Neuronal stem cell (in vitro differentiated cells): ENCODE measurements at regions not wholly inside any gene's neighbourhood (a gene's known extent, or its start where the extent isn't known, plus 50 kb on each side); places are given as distances from the start of the nearest gene placed in this dataset.

Experiments
- DNase-seq: peaks from one replicate; pipeline ENCODE4 v3.0.0-alpha.2; 2013; ENCODE audit warnings: low spot score
- H2AFZ ChIP-seq: one replicate; pipeline ENCODE4 v1.6.1; 2013; ENCODE audit warnings: mild to moderate bottlenecking, low read length, inconsistent platforms
- H2AK5ac ChIP-seq: 2 replicates; pipeline ENCODE4 v1.6.1; 2013; ENCODE audit warnings: low read depth, mild to moderate bottlenecking, inconsistent platforms, low read length, moderate library complexity, mixed read lengths
- H2BK120ac ChIP-seq: 2 replicates; pipeline ENCODE4 v1.6.1; 2013; ENCODE audit warnings: low read depth, mild to moderate bottlenecking, inconsistent platforms, low read length, moderate library complexity, mixed read lengths
- H2BK12ac ChIP-seq: one replicate; pipeline ENCODE4 v1.6.1; 2013; ENCODE audit warnings: low read length, inconsistent platforms
- H2BK15ac ChIP-seq: 2 replicates; pipeline ENCODE4 v1.6.1; 2013; ENCODE audit warnings: mild to moderate bottlenecking, low read length, inconsistent platforms, mixed read lengths
- H2BK5ac ChIP-seq: one replicate; pipeline ENCODE4 v1.6.1; 2013; ENCODE audit warnings: inconsistent platforms, mild to moderate bottlenecking, low read length, moderate library complexity
- H3K14ac ChIP-seq: one replicate; pipeline ENCODE4 v1.6.1; 2013; ENCODE audit warnings: low read length, inconsistent platforms
- H3K18ac ChIP-seq: 2 replicates; pipeline ENCODE4 v1.6.1; 2013; ENCODE audit warnings: low read length, inconsistent platforms
- H3K23ac ChIP-seq: 2 replicates; pipeline ENCODE4 v1.6.1; 2013; ENCODE audit warnings: low read depth, mild to moderate bottlenecking, mixed read lengths, low read length, inconsistent platforms; ENCODE audit not compliant: poor library complexity
- H3K27ac ChIP-seq: replicated peaks from 3 replicates; pipeline ENCODE4 v1.5.1; 2013; ENCODE audit warnings: low read length, inconsistent platforms
- H3K27me3 ChIP-seq, 3 experiments: 2 replicates each; pipeline ENCODE4 v1.6.1; 2013; ENCODE audit warnings: low read length in 3 of 3, mild to moderate bottlenecking in 2 of 3, inconsistent platforms in 1 of 3, low read depth in 1 of 3, mixed read lengths in 1 of 3, moderate library complexity in 1 of 3; ENCODE audit not compliant: control insufficient read depth in 3 of 3, insufficient read depth in 3 of 3
- H3K36me3 ChIP-seq, 2 donors: replicated peaks in 1 of 2; 2 replicates each; pipeline ENCODE4 v1.6.1; 2013; ENCODE audit warnings: low read length in 2 of 2; ENCODE audit not compliant: control insufficient read depth in 2 of 2, insufficient read depth in 2 of 2
- H3K4ac ChIP-seq: 2 replicates; pipeline ENCODE4 v1.6.1; 2013; ENCODE audit warnings: inconsistent platforms, mild to moderate bottlenecking, low read length, moderate library complexity
- H3K4me1 ChIP-seq, 2 donors: 1 replicate in 1 of 2; 2 replicates in 1 of 2; pipeline ENCODE4 v1.6.1; 2013; ENCODE audit warnings: low read length in 2 of 2, low read depth in 1 of 2; ENCODE audit not compliant: control insufficient read depth in 2 of 2, insufficient read depth in 1 of 2
- H3K4me2 ChIP-seq: one replicate; pipeline ENCODE4 v1.6.1; 2013; ENCODE audit warnings: mild to moderate bottlenecking, low read length, inconsistent platforms; ENCODE audit not compliant: insufficient read depth, poor library complexity, severe bottlenecking
- H3K4me3 ChIP-seq, 2 donors: 2 replicates each; pipeline ENCODE4 v1.5.1; 2013; ENCODE audit warnings: low read length in 2 of 2, mild to moderate bottlenecking in 2 of 2, inconsistent platforms in 1 of 2, moderate library complexity in 1 of 2
- H3K79me1 ChIP-seq: one replicate; pipeline ENCODE4 v1.6.1; 2013; ENCODE audit warnings: low read depth, mild to moderate bottlenecking, inconsistent platforms, low read length, moderate library complexity
- H3K9ac ChIP-seq: one replicate; pipeline ENCODE4 v1.6.1; 2013; ENCODE audit warnings: mild to moderate bottlenecking, low read depth, low read length, inconsistent platforms; ENCODE audit not compliant: poor library complexity
- H3K9me3 ChIP-seq, 2 donors: replicated peaks in 1 of 2; 2 replicates each; pipeline versions ENCODE3 to v1.6.1; 2013; ENCODE audit warnings: low read length in 2 of 2, mild to moderate bottlenecking in 2 of 2, inconsistent platforms in 1 of 2, low read depth in 1 of 2, mixed read lengths in 1 of 2, moderate library complexity in 1 of 2; ENCODE audit not compliant: control insufficient read depth in 2 of 2, insufficient read depth in 1 of 2
- H4K8ac ChIP-seq: one replicate; pipeline ENCODE4 v1.6.1; 2013; ENCODE audit warnings: low read depth, mild to moderate bottlenecking, inconsistent platforms, low read length, moderate library complexity
- H4K91ac ChIP-seq: one replicate; pipeline ENCODE4 v1.6.1; 2013; ENCODE audit warnings: low read length, low read depth, mild to moderate bottlenecking, inconsistent platforms; ENCODE audit not compliant: poor library complexity
- WGBS, 2 donors: extraction: QIAGEN DNeasy Blood & Tissue Kit; methylation state at CpG; one replicate each; pipeline ENCODE4 v1.1.7; 2013; ENCODE audit warnings: missing lambda C conversion rate in 2 of 2, mixed read lengths in 1 of 2; ENCODE audit not compliant: insufficient read length in 2 of 2, insufficient replicate concordance in 1 of 2; ENCODE audit errors: extremely low coverage in 2 of 2; 5-methylcytosine and 5-hydroxymethylcytosine counted together

GRCh38 chr11:109203176-109203575, 218.8 kb upstream of the C11orf87 start:
- Histone ChIP-seq H3K27me3 (no peaks in the 10 kb centered on the region), H3K4me1 (peaks cover 0 to 2% of the 10 kb centered on the region in 2 donors), H2AFZ (no peak overlapping the region), H2BK12ac (no peak overlapping the region), H4K8ac (no peak overlapping the region), H3K36me3 (peaks cover 0 to 1% of the 10 kb centered on the region in 2 donors), H4K91ac (no peak overlapping the region), H2BK15ac (no peak overlapping the region), H3K18ac (no peak overlapping the region), H3K4ac (no peak overlapping the region), H3K23ac (no peak overlapping the region), H3K4me2 (no peak overlapping the region), H3K9ac (no peak overlapping the region), H3K14ac (no peak overlapping the region), H2AK5ac (no peak overlapping the region), H3K27ac (no peak overlapping the region), H3K9me3 (peaks cover 0 to 3% of the 10 kb centered on the region in 2 donors), H2BK120ac (no peak overlapping the region), H3K4me3 (no peak overlapping the region), H3K79me1 (no peaks in the 10 kb centered on the region), H2BK5ac (no peak overlapping the region)
- WGBS, 2 donors: no CpG with 5 or more reads among the region's 1 CpG
- DNase-seq: no peak

- no peak for DNase-seq
- H4K8ac ChIP-seq: no peak overlapping the region
- H3K4me1 ChIP-seq: peaks cover 0 to 2% of the 10 kb centered on the region in 2 donors
- H3K4me3 ChIP-seq: no peak overlapping the region
- no peak overlapping the region for H2BK120ac ChIP-seq
- H3K18ac ChIP-seq: no peak overlapping the region
- no peak overlapping the region for H3K4me2 ChIP-seq
- WGBS, 2 donors: no CpG with 5 or more reads among the region's 1 CpG
- no peak overlapping the region for H4K91ac ChIP-seq
- peaks cover 0 to 3% of the 10 kb centered on the region in 2 donors for H3K9me3 ChIP-seq
- H2BK5ac ChIP-seq: no peak overlapping the region
- H3K23ac ChIP-seq: no peak overlapping the region
- no peak overlapping the region for H3K27ac ChIP-seq
- no peak overlapping the region for H2BK12ac ChIP-seq
- H3K36me3 ChIP-seq: peaks cover 0 to 1% of the 10 kb centered on the region in 2 donors
- no peak overlapping the region for H3K4ac ChIP-seq
- no peak overlapping the region for H2AK5ac ChIP-seq
- no peak overlapping the region for H3K9ac ChIP-seq
- H3K14ac ChIP-seq: no peak overlapping the region
- no peaks in the 10 kb centered on the region for H3K79me1 ChIP-seq
- H2AFZ ChIP-seq: no peak overlapping the region
- H3K27me3 ChIP-seq: no peaks in the 10 kb centered on the region
- H2BK15ac ChIP-seq: no peak overlapping the region
Measured at GRCh38 chr11:109205312-109205711, 216.7 kb upstream of the C11orf87 start.

GRCh38 chr11:109208121-109208520, 213.9 kb upstream of the C11orf87 start:
- Histone ChIP-seq H2BK5ac (no peak overlapping the region), H3K4me1 (no peaks in the 10 kb centered on the region), H3K4me3 (no peak overlapping the region), H4K91ac (no peak overlapping the region), H3K36me3 (peaks cover 0 to 1% of the 10 kb centered on the region in 2 donors), H4K8ac (no peak overlapping the region), H2AK5ac (no peak overlapping the region), H2AFZ (no peak overlapping the region), H2BK12ac (no peak overlapping the region), H3K4ac (no peak overlapping the region), H3K9me3 (peaks cover 0 to 3% of the 10 kb centered on the region in 2 donors), H3K79me1 (no peaks in the 10 kb centered on the region), H3K4me2 (no peak overlapping the region), H2BK120ac (no peak overlapping the region), H2BK15ac (no peak overlapping the region), H3K27me3 (no peaks in the 10 kb centered on the region), H3K9ac (no peak overlapping the region), H3K18ac (no peak overlapping the region), H3K23ac (no peak overlapping the region), H3K27ac (no peak overlapping the region), H3K14ac (no peak overlapping the region)
- WGBS, 2 donors: 100% methylated on average over 1 of the region's 2 CpGs; no CpG with 5 or more reads in 1 of the 2 donors
- no peak for DNase-seq

- DNase-seq: no peak
- H3K27me3 ChIP-seq: no peaks in the 10 kb centered on the region
- no peak overlapping the region for H2BK120ac ChIP-seq
- H2AK5ac ChIP-seq: no peak overlapping the region
- peaks cover 0 to 1% of the 10 kb centered on the region in 2 donors for H3K36me3 ChIP-seq
- peaks cover 0 to 3% of the 10 kb centered on the region in 2 donors for H3K9me3 ChIP-seq
- no peak overlapping the region for H2BK12ac ChIP-seq
- no peak overlapping the region for H2BK15ac ChIP-seq
- no peak overlapping the region for H2BK5ac ChIP-seq
- WGBS, 2 donors: no CpG with 5 or more reads among the region's 3 CpGs
- no peak overlapping the region for H3K9ac ChIP-seq
- no peak overlapping the region for H3K4me2 ChIP-seq
- H3K27ac ChIP-seq: no peak overlapping the region
- no peaks in the 10 kb centered on the region for H3K4me1 ChIP-seq
- no peak overlapping the region for H3K23ac ChIP-seq
- no peak overlapping the region for H3K4ac ChIP-seq
- no peak overlapping the region for H4K91ac ChIP-seq
- no peak overlapping the region for H2AFZ ChIP-seq
- H3K14ac ChIP-seq: no peak overlapping the region
- no peaks in the 10 kb centered on the region for H3K79me1 ChIP-seq
- no peak overlapping the region for H3K18ac ChIP-seq
- no peak overlapping the region for H3K4me3 ChIP-seq
- no peak overlapping the region for H4K8ac ChIP-seq
Measured at GRCh38 chr11:109209572-109209971, 212.4 kb upstream of the C11orf87 start.
